C4-2B (cell line): ENCODE measurements at regions not wholly inside any gene's neighbourhood (a gene's known extent, or its start where the extent isn't known, plus 50 kb on each side); places are given as distances from the start of the nearest gene placed in this dataset.

Experiments
- H3K27ac ChIP-seq: fragments of 450-650 bp; 2 replicates; pipeline ENCODE4 v1.5.1; 2017
- CTCF ChIP-seq: fragments of 450-650 bp; conservative IDR thresholded peaks from 2 replicates; pipeline ENCODE4 v1.5.1; 2017; ENCODE audit warnings: mild to moderate bottlenecking
- ZFX ChIP-seq: fragments of 450-650 bp; IDR thresholded peaks from 2 replicates; pipeline ENCODE4 v1.6.1; 2017

GRCh38 chr11:114819028-114819427, 140.7 kb downstream of the NXPE2 start:
- H3K27ac ChIP-seq = no peak overlapping the region
- TF ChIP-seq CTCF = no peak
- TF ChIP-seq ZFX = no peak

DNA sequence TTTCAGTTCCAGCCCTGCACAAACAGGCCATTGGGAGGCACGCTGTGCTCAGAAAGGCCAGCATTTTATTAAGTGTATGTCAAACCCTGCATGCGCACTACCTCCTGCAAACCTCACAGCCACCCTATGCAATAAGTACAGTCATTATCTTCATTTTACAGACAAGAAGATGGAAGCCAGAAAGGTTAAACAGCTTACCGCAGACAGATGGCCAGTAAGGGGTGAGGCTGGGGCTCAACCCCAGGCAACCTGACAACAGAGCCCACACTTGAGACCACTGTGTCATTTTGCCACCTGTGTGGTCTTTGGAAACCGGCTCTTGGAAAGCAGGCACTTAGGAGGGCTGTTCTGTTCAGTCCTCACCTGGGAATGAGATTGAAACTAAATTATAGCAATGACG, 142.3 kb downstream of the NXPE2 start:
- TF ChIP-seq CTCF (no peak), ZFX (no peak)
- H3K27ac ChIP-seq = no peak overlapping the region

DNA sequence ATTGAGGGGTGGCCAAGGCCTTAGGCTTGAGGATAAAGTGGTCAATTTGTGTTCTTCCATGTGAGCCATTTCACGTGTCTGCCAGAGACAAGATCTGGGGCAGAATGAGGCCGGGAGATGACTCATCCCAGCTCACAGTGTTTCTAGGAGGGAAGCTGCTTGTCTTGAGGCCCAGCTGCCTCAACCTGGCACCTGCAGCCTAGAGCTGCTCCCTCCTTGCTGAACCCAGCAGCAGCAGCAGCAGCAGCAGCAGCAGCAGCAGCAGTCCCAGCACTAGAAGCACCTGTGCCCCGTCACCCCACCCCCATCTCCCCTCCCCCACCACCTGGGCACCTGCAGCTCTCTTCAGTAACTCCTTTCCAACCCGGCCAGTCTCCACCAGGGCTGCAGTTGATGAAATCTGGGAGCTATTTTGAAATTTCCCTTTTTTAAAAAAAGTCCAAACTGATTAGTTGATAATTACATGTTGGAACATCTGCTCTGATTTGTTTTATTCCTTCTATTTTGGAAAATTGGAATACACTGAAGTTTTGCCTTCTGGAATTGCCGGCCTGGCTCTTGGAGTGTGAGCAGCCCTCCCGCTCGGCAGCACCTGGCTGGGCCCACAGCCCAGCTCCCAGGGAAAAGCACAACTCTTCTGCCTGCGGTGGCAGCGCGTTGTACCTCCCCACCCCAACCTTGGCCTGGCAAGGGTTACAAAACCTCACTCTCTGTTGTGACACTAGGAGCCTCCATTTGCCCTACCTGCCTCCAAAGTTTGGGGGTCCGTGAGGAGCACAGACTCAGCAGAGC, 143.5 kb downstream of the NXPE2 start:
- no peak overlapping the region for H3K27ac ChIP-seq
- TF ChIP-seq ZFX = no peak
- no peak for TF ChIP-seq CTCF

- H3K27ac ChIP-seq = no peak overlapping the region
- TF ChIP-seq CTCF (no peak), ZFX (no peak)
These were observed 148.6 kb downstream of the NXPE2 start for GRCh38 chr11:114826910-114827442.

- no peak overlapping the region for H3K27ac ChIP-seq
- TF ChIP-seq CTCF (no peak), ZFX (no peak)
These were observed 149.4 kb downstream of the NXPE2 start for GRCh38 chr11:114827736-114828135.

DNA sequence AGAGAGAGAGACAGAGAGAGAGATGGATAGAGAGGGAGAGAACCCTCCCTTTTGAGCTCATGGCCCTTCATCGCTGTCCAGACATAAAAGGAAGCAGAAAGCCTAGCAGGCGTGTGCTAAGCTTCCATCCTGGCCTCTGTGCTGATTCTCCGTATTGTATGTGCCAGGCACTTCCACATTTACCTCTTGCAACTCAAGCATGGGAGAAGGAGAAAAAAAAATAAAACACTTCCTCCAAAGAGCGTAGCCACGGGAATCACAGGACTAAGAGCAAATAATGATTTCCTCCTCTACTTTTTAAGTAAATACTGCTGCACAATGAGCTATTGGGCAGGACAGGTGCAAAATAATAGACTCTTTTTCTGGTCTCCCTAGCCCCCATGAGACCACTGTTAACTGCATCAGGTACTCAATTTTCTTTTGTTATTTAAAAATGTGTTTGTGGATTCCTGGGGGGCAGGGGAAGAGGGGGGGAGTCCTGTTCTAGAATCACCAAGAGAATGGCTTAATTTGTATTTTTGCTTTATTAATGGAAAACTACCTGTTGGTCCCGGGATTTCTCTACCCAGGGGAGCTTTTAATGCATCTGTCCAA, 154.3 kb downstream of the NXPE2 start:
- TF ChIP-seq CTCF (no peak), ZFX (no peak)
- H3K27ac ChIP-seq = no peak overlapping the region

GRCh38 chr11:114836161-114836560, 157.8 kb downstream of the NXPE2 start:
- H3K27ac ChIP-seq = no peak overlapping the region
- TF ChIP-seq ZFX = no peak
- no peak for TF ChIP-seq CTCF
